ENCODE measurements at regions not wholly inside any gene's neighbourhood (a gene's known extent, or its start where the extent isn't known, plus 50 kb on each side); places are given as distances from the start of the nearest gene placed in this dataset.

GRCh38 chr15:67999320-68000100 lies 54.6 kb upstream of the PIAS1 start:
- no peaks in the 10 kb centered on the region for H3K4me1 ChIP-seq (ENCODE audit: control insufficient read depth, low read depth, low read length)
- no peaks in the 10 kb centered on the region for H3K36me3 ChIP-seq (ENCODE audit: control insufficient read depth, low read depth, low read length)
- H3K4me3 ChIP-seq (ENCODE audit: low read length) = no peak overlapping the region
- no peak overlapping the region for H3K27ac ChIP-seq (ENCODE audit: low read length)
- H3K9ac ChIP-seq (ENCODE audit: low read length) = no peak overlapping the region
- H3K9me3 ChIP-seq (ENCODE audit: control insufficient read depth, low read depth, low read length) = no peaks in the 10 kb centered on the region
- no peaks in the 10 kb centered on the region for H3K27me3 ChIP-seq (ENCODE audit: control insufficient read depth, insufficient read depth, low read length)

- no peaks in the 10 kb centered on the region for H3K4me1 ChIP-seq (ENCODE audit: control insufficient read depth, low read depth, low read length)
- H3K9ac ChIP-seq (ENCODE audit: low read length) = no peak overlapping the region
- H3K27me3 ChIP-seq (ENCODE audit: control insufficient read depth, insufficient read depth, low read length) = no peaks in the 10 kb centered on the region
- no peaks in the 10 kb centered on the region for H3K9me3 ChIP-seq (ENCODE audit: control insufficient read depth, low read depth, low read length)
- H3K27ac ChIP-seq (ENCODE audit: low read length) = no peak overlapping the region
- H3K4me3 ChIP-seq (ENCODE audit: low read length) = no peak overlapping the region
- H3K36me3 ChIP-seq (ENCODE audit: control insufficient read depth, low read depth, low read length) = no peaks in the 10 kb centered on the region
These were observed 53.4 kb upstream of the PIAS1 start for GRCh38 chr15:68000754-68001153.

- Histone ChIP-seq H3K27me3 (ENCODE audit: control insufficient read depth, insufficient read depth, low read length) (no peaks in the 10 kb centered on the region), H3K9ac (ENCODE audit: low read length) (no peak overlapping the region), H3K9me3 (ENCODE audit: control insufficient read depth, low read depth, low read length) (no peaks in the 10 kb centered on the region), H3K27ac (ENCODE audit: low read length) (no peak overlapping the region), H3K4me3 (ENCODE audit: low read length) (no peak overlapping the region), H3K36me3 (ENCODE audit: control insufficient read depth, low read depth, low read length) (no peaks in the 10 kb centered on the region), H3K4me1 (ENCODE audit: control insufficient read depth, low read depth, low read length) (no peaks in the 10 kb centered on the region)
These were observed 52.3 kb upstream of the PIAS1 start for GRCh38 chr15:68001811-68002210.

GRCh38 chr15:68003297-68003696 lies 50.8 kb upstream of the PIAS1 start:
- no peak overlapping the region for H3K4me3 ChIP-seq (ENCODE audit: low read length)
- H3K36me3 ChIP-seq (ENCODE audit: control insufficient read depth, low read depth, low read length) = no peaks in the 10 kb centered on the region
- no peak overlapping the region for H3K9ac ChIP-seq (ENCODE audit: low read length)
- peaks cover 5% of the 10 kb centered on the region for H3K4me1 ChIP-seq (ENCODE audit: control insufficient read depth, low read depth, low read length)
- no peak overlapping the region for H3K27ac ChIP-seq (ENCODE audit: low read length)
- no peaks in the 10 kb centered on the region for H3K9me3 ChIP-seq (ENCODE audit: control insufficient read depth, low read depth, low read length)
- no peaks in the 10 kb centered on the region for H3K27me3 ChIP-seq (ENCODE audit: control insufficient read depth, insufficient read depth, low read length)
